PC-9 (cell line): ENCODE measurements at regions not wholly inside any gene's neighbourhood (a gene's known extent, or its start where the extent isn't known, plus 50 kb on each side); places are given as distances from the start of the nearest gene placed in this dataset.

Source experiments
- BruUV-seq: library from RNA; stranded (reverse); fragments of 400-500 nt; replicated peaks from 2 replicates; lab custom pipeline; 2021; lab: Mats Ljungman, UMichigan
- CTCF ChIA-PET: fragments of 300-600 bp; sonication (Branson Sonifier 250); formaldehyde crosslinking; loops from one replicate; lab custom pipeline; 2022; ENCODE audit warnings: antibody characterized with exemption; lab: Charles Lee
- POLR2A ChIA-PET: fragments of 300-600 bp; sonication (Branson Sonifier 250); formaldehyde crosslinking; loops from one replicate; lab custom pipeline; 2022; ENCODE audit warnings: antibody characterized with exemption; ENCODE audit not compliant: unreplicated experiment; lab: Charles Lee
- DNase-seq, 2 experiments: peaks; one replicate each; pipeline versions ENCODE4 v3.0.0 to v3.0.0-alpha.2; 2015 to 2022; ENCODE audit warnings: mixed read lengths in 1 of 2
- H2AFZ ChIP-seq: fragments of 200-600 bp; sonication (generic); 2 replicates; pipeline ENCODE4 v1.8.1; 2017; ENCODE audit warnings: antibody characterized with exemption
- H3F3A ChIP-seq: fragments of 200-600 bp; sonication (generic); 2 replicates; pipeline ENCODE4 v1.8.1; 2017; ENCODE audit warnings: antibody characterized with exemption, mild to moderate bottlenecking, low read depth; ENCODE audit not compliant: insufficient read depth
- H3K27ac ChIP-seq: fragments of 200-600 bp; sonication (generic); 2 replicates; pipeline ENCODE4 v1.6.1; 2016; ENCODE audit warnings: mixed run types
- H3K27me3 ChIP-seq: fragments of 200-600 bp; sonication (generic); 2 replicates; pipeline ENCODE4 v1.6.1; 2016; ENCODE audit warnings: low read depth, mixed run types; ENCODE audit not compliant: insufficient read depth
- H3K36me3 ChIP-seq: fragments of 200-600 bp; sonication (generic); 2 replicates; pipeline ENCODE4 v1.6.1; 2016; ENCODE audit warnings: low read depth, mixed run types
- H3K4me1 ChIP-seq: fragments of 200-600 bp; sonication (generic); replicated peaks from 2 replicates; pipeline ENCODE4 v1.6.1; 2016; ENCODE audit warnings: mixed run types; ENCODE audit not compliant: insufficient read depth
- H3K4me2 ChIP-seq: fragments of 200-600 bp; sonication (generic); 2 replicates; pipeline ENCODE4 v1.6.1; 2017; ENCODE audit warnings: mixed run types
- H3K4me3 ChIP-seq: fragments of 200-600 bp; sonication (generic); 2 replicates; pipeline ENCODE4 v1.6.1; 2016; ENCODE audit warnings: mixed run types
- H3K79me2 ChIP-seq: fragments of 200-600 bp; sonication (generic); 2 replicates; pipeline ENCODE4 v1.6.1; 2017; ENCODE audit warnings: low read depth, mixed run types
- H3K9me2 ChIP-seq: fragments of 200-600 bp; sonication (generic); 2 replicates; pipeline ENCODE4 v1.8.1; 2017; ENCODE audit warnings: mild to moderate bottlenecking; ENCODE audit not compliant: insufficient read depth
- H3K9me3 ChIP-seq: fragments of 200-600 bp; sonication (generic); 2 replicates; pipeline ENCODE4 v1.8.1; 2016; ENCODE audit warnings: low read depth; ENCODE audit not compliant: insufficient read depth
- H4K20me1 ChIP-seq: fragments of 200-600 bp; sonication (generic); 2 replicates; pipeline ENCODE4 v1.8.1; 2017; ENCODE audit not compliant: insufficient read depth
- CTCF ChIP-seq: fragments of 200-600 bp; sonication (generic); conservative IDR thresholded peaks from 2 replicates; pipeline ENCODE4 v1.6.1; 2017; ENCODE audit warnings: mixed run types, antibody characterized with exemption, mild to moderate bottlenecking, moderate library complexity
- EZH2 ChIP-seq: fragments of 200-600 bp; sonication (generic); IDR thresholded peaks from 2 replicates; pipeline ENCODE4 v1.8.0; 2017; ENCODE audit warnings: antibody characterized with exemption, low read depth
- intact Hi-C: fragments of 100-400 bp; cut with micrococcal nuclease; formaldehyde crosslinking; loops from one replicate; pipeline ENCODE4 v1.10.0; 2022; ENCODE audit not compliant: unreplicated experiment

DNA sequence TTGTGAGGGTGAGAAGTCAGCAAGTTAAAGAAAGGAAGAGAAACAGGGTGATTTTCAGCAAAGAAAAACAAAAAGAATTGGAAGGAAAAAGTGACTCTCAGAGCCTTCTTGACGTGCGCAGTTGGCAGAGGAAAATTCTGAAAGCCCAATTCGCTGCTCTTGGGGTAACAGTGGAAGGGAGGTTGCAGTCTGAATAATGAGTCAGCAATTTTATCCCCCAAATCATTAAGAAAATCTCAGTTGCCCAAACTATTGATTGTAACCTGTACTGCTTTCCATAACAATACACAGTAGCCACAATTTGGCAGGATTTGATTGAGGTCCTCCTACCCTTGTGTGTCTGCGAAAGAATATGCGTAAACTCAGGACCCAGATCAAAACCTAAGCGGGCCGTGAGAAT is 309.1 kb downstream of the EMP1 start:
- no peak overlapping the region for H2AFZ ChIP-seq
- POLR2A ChIA-PET = no interaction called here
- CTCF ChIA-PET = no interaction called here
- H3K9me3 ChIP-seq = no peaks in the 10 kb centered on the region
- no peak overlapping the region for H3K27ac ChIP-seq
- no peaks in the 10 kb centered on the region for H3K36me3 ChIP-seq
- no peak overlapping the region for H3K4me3 ChIP-seq
- no peaks in the 10 kb centered on the region for H4K20me1 ChIP-seq
- H3K4me2 ChIP-seq = no peak overlapping the region
- H3K27me3 ChIP-seq = no peaks in the 10 kb centered on the region
- no peaks in the 10 kb centered on the region for H3K9me2 ChIP-seq
- TF ChIP-seq EZH2 (no peak), CTCF (no peak)
- no TSS peak for BruUV-seq
- H3F3A ChIP-seq = no peaks in the 10 kb centered on the region
- no peaks in the 10 kb centered on the region for H3K79me2 ChIP-seq
- intact Hi-C loops = no loop called here
- peaks cover 11% of the 10 kb centered on the region; the same call in 1 of the 2 replicates for H3K4me1 ChIP-seq
- DNase-seq = no peak

DNA sequence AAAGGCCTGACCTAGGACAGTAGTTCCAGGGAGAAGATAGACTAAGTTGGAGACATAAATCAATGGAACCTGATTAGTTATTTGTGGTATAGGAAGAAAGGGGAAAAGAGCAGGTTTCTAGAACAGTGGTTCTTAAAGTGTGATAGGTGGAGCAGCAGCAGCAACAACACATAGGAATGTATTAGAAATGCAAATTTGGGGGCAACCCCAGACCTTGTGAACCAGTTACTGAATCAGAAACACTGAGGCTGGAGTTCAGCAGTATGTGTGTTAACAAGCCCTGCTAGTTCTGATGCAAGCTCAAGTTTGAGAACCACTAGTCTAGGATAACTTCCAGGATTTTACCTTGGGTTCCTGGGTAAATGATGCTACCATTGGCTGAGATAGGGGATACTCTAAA is 308.7 kb downstream of the EMP1 start:
- Histone ChIP-seq H3K36me3 (no peaks in the 10 kb centered on the region), H3K27ac (no peak overlapping the region), H3K4me2 (no peak overlapping the region), H3K4me1 (peaks cover 11% of the 10 kb centered on the region; the same call in 1 of the 2 replicates), H3K9me2 (no peaks in the 10 kb centered on the region), H2AFZ (no peak overlapping the region), H3K27me3 (no peaks in the 10 kb centered on the region), H3K79me2 (no peaks in the 10 kb centered on the region), H3F3A (no peaks in the 10 kb centered on the region), H4K20me1 (no peaks in the 10 kb centered on the region), H3K9me3 (no peaks in the 10 kb centered on the region), H3K4me3 (no peak overlapping the region)
- TF ChIP-seq EZH2 (no peak), CTCF (no peak)
- BruUV-seq = no TSS peak
- intact Hi-C loops = no loop called here
- POLR2A ChIA-PET = no interaction called here
- CTCF ChIA-PET = no interaction called here
- DNase-seq = no peak

- TF ChIP-seq EZH2 (no peak), CTCF (no peak)
- Histone ChIP-seq H3K36me3 (no peaks in the 10 kb centered on the region), H3K4me3 (no peak overlapping the region), H3K27ac (no peak overlapping the region), H3K27me3 (no peaks in the 10 kb centered on the region), H2AFZ (no peak overlapping the region), H3K4me1 (peaks cover 11% of the 10 kb centered on the region; the same call in 1 of the 2 replicates), H3K79me2 (no peaks in the 10 kb centered on the region), H3K9me3 (no peaks in the 10 kb centered on the region), H3F3A (no peaks in the 10 kb centered on the region), H3K4me2 (no peak overlapping the region), H3K9me2 (no peaks in the 10 kb centered on the region), H4K20me1 (no peaks in the 10 kb centered on the region)
- no peak for DNase-seq
- intact Hi-C loops = no loop called here
- ChIA-PET CTCF (interaction anchor here (0.6 kb wide), 1 partner anchor 123 kb away, joined by 3 read pairs; no protein-coding TSS in a partner anchor), POLR2A (interaction anchor here (0.7 kb wide), 1 partner anchor 1841 kb away, joined by 4 read pairs; no protein-coding TSS in a partner anchor)
- no TSS peak for BruUV-seq
Observed at GRCh38 chr12:13504736-13505135, 308.2 kb downstream of the EMP1 start.
